Small intestine (tissue), 7 donors: ENCODE measurements at regions not wholly inside any gene's neighbourhood (a gene's known extent, or its start where the extent isn't known, plus 50 kb on each side); places are given as distances from the start of the nearest gene placed in this dataset.
"Not testable (repeated sequence)": the region's sequence is repeated elsewhere in the genome, so short reads cannot be mapped to it uniquely, and the experiment has no call there.

Experiments
- DNase-seq, 2 donors: peaks; one replicate each; pipeline versions ENCODE4 v3.0.0 to v3.0.0-alpha.2; 2013
- FAIRE-seq: peaks from 2 replicates; lab custom pipeline; 2012; peaks lifted over from hg19 to GRCh38; lab: Jason Lieb, UNC
- H3K27ac ChIP-seq, 3 donors: one replicate each; pipeline ENCODE4 v1.5.1; 2013; ENCODE audit warnings: low read length in 2 of 3, mild to moderate bottlenecking in 2 of 3, control low read depth in 1 of 3, inconsistent platforms in 1 of 3, low read depth in 1 of 3, moderate library complexity in 1 of 3
- H3K27me3 ChIP-seq, 3 donors: one replicate each; pipeline ENCODE4 v1.6.1; 2013; ENCODE audit warnings: low read length in 3 of 3, inconsistent platforms in 1 of 3; ENCODE audit not compliant: control insufficient read depth in 3 of 3, insufficient read depth in 3 of 3
- H3K36me3 ChIP-seq, 3 donors: one replicate each; pipeline ENCODE4 v1.6.1; 2013; ENCODE audit warnings: low read length in 3 of 3, inconsistent platforms in 1 of 3, low read depth in 1 of 3, mild to moderate bottlenecking in 1 of 3, moderate library complexity in 1 of 3; ENCODE audit not compliant: control insufficient read depth in 3 of 3, insufficient read depth in 2 of 3
- H3K4me1 ChIP-seq, 3 donors: one replicate each; pipeline ENCODE4 v1.6.1; 2013; ENCODE audit warnings: low read length in 2 of 3, inconsistent platforms in 1 of 3, low read depth in 1 of 3, mild to moderate bottlenecking in 1 of 3, moderate library complexity in 1 of 3; ENCODE audit not compliant: control insufficient read depth in 3 of 3, insufficient read depth in 2 of 3
- H3K4me3 ChIP-seq, 3 donors: one replicate each; pipeline ENCODE4 v1.5.1; 2013; ENCODE audit warnings: low read length in 3 of 3, control low read depth in 1 of 3, inconsistent platforms in 1 of 3, low read depth in 1 of 3, mild to moderate bottlenecking in 1 of 3, moderate library complexity in 1 of 3
- H3K9me3 ChIP-seq, 2 donors: one replicate each; pipeline ENCODE4 v1.6.1; 2013; ENCODE audit warnings: low read depth in 1 of 2, low read length in 1 of 2; ENCODE audit not compliant: control insufficient read depth in 2 of 2, insufficient read depth in 1 of 2
- WGBS, 3 donors: extraction: QIAGEN DNeasy Blood & Tissue Kit; methylation state at CpG; one replicate each; pipeline ENCODE4 v1.1.7; 2013; 5-methylcytosine and 5-hydroxymethylcytosine counted together
- donor health status: healthy with polysubstance abuse.
- donor health status: control.
- donor health status: control.
- donor health status: Bipolar disorder and iron deficiency.
- donor health status: healthy.

DNA sequence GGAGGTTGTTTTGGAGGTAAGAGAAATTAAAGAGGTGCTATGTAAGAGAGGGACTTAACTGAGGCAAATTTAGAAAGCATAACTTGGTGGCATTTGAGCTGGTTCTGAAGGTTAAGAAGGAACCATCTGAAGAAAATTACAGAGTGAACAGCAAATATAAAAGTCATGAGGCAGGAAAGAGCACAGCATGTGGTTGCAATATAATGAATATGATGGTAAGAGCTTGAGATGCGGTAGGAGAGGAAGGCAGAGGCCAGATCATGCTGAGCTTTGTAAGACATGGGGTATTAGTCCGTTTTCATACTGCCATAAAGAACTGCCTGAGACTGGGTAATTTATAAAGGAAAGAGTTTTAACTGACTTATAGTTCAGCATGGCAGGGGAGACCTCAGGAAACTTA, 279.1 kb downstream of the UTRN start:
- H3K36me3 ChIP-seq: peaks cover 0 to 4% (median 0%) of the 10 kb centered on the region in 3 donors
- WGBS, 3 donors: 94 to 100% (median 98%) methylated on average over 2 of the region's 2 CpGs
- no peaks in the 10 kb centered on the region for H3K27me3 ChIP-seq
- no peak for DNase-seq
- no peak overlapping the region for H3K4me3 ChIP-seq
- no peak for FAIRE-seq
- H3K4me1 ChIP-seq: no peaks in the 10 kb centered on the region
- H3K9me3 ChIP-seq: no peaks in the 10 kb centered on the region
- no peak overlapping the region for H3K27ac ChIP-seq

DNA sequence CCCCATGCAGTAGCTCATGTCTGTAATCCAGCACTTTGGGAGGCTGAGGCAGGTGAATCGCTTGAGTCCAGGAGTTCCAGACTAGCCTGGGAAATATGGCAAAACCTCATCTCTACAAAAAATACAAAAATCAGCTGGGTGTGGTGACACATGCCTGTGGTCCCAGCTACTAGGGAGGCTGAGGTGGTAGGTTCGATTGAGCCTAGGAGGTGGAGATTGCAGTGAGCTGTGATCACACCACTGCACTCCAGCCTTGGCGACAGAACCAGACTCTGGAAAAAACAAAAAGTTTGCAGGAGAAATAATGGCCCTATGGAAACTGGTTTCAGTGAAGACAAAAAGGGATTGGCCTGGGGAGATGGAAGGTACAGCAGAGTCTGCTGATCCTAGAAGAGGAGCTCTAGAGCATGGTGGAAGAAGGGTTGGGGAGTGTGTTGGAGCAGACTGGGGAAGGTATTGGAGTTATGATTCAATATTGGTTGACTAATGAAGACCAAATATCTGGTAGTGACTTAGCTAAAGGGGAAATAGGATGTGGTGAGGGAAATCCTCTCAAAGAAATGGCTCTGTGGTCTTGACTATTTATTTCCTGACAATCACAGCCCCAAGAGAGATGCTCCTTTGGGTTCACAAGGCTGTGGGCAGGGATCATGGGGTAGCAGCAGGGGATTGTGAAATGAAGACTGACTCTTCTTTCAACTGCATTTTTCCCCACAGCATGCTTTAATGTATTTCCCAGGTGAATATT, 281.9 kb downstream of the UTRN start:
- no peak for DNase-seq
- Histone ChIP-seq H3K9me3 (no peaks in the 10 kb centered on the region), H3K27me3 (no peaks in the 10 kb centered on the region), H3K4me1 (no peaks in the 10 kb centered on the region), H3K27ac (no peak overlapping the region), H3K4me3 (no peak overlapping the region), H3K36me3 (peaks cover 0 to 4% (median 0%) of the 10 kb centered on the region in 3 donors)
- FAIRE-seq: no peak
- 93 to 99% (median 93%) methylated on average over 3 of the region's 3 CpGs for WGBS, 3 donors

- no peak overlapping the region for H3K4me3 ChIP-seq
- H3K4me1 ChIP-seq: no peaks in the 10 kb centered on the region
- 93 to 96% (median 95%) methylated on average over 8 of the region's 8 CpGs for WGBS, 3 donors
- no peak overlapping the region for H3K27ac ChIP-seq
- no peaks in the 10 kb centered on the region for H3K9me3 ChIP-seq
- DNase-seq (no peak), FAIRE-seq (no peak)
- no peaks in the 10 kb centered on the region for H3K27me3 ChIP-seq
- peaks cover 0 to 4% (median 0%) of the 10 kb centered on the region in 3 donors for H3K36me3 ChIP-seq
Observed at GRCh38 chr6:144568241-144568640, 283.1 kb downstream of the UTRN start.

GRCh38 chr6:144572541-144572940, 287.4 kb downstream of the UTRN start:
- H3K4me1 ChIP-seq, H3K4me3 ChIP-seq, H3K27ac ChIP-seq, H3K27me3 ChIP-seq, H3K36me3 ChIP-seq, H3K9me3 ChIP-seq, FAIRE-seq, DNase-seq: not testable (repeated sequence)
- WGBS, 3 donors: 94 to 100% (median 100%) methylated on average over 1 of the region's 1 CpG

DNA sequence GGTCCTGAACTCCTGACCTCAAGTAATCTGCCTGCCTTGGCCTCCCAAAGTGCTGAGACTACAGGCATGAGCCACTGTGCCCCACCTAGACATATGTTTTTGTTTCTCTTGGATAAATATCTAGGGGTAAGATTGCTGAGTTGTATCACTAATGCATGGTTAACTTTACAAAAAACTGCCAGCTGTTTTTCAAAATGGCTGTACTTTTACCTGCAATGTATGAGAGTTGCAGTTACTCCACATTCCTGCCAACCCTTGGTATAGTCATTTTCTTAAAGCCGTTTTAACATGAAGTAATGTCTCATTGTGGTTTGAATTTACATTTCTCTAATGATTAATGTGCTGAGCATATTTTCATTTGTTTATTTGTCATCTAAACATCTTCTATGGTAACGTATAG, 289.7 kb downstream of the UTRN start:
- H3K27ac ChIP-seq: no peak overlapping the region
- 60 to 93% (median 66%) methylated on average over 2 of the region's 2 CpGs for WGBS, 3 donors
- H3K27me3 ChIP-seq: no peaks in the 10 kb centered on the region
- H3K9me3 ChIP-seq: no peaks in the 10 kb centered on the region
- FAIRE-seq (no peak), DNase-seq (no peak)
- H3K4me3 ChIP-seq: no peak overlapping the region
- H3K4me1 ChIP-seq: no peaks in the 10 kb centered on the region
- peaks cover 0 to 13% (median 0%) of the 10 kb centered on the region in 3 donors for H3K36me3 ChIP-seq

GRCh38 chr6:144575327-144575726, 290.2 kb downstream of the UTRN start:
- peak in 1 of 2 donors; percentile 16 for DNase-seq

GRCh38 chr6:144576871-144577270, 291.7 kb downstream of the UTRN start:
- no peak overlapping the region for H3K4me3 ChIP-seq
- 83 to 88% (median 87%) methylated on average over 6 of the region's 6 CpGs for WGBS, 3 donors
- H3K9me3 ChIP-seq: no peaks in the 10 kb centered on the region
- no peaks in the 10 kb centered on the region for H3K27me3 ChIP-seq
- DNase-seq (no peak), FAIRE-seq (no peak)
- H3K4me1 ChIP-seq: no peaks in the 10 kb centered on the region
- H3K27ac ChIP-seq: no peak overlapping the region
- H3K36me3 ChIP-seq: peaks cover 0 to 13% (median 0%) of the 10 kb centered on the region in 3 donors

More at GRCh38 chr6:144575327-144575726, 290.2 kb downstream of the UTRN start:
- Histone ChIP-seq H3K36me3 (peaks cover 0 to 13% (median 0%) of the 10 kb centered on the region in 3 donors), H3K4me3 (no peak overlapping the region), H3K27ac (no peak overlapping the region), H3K27me3 (no peaks in the 10 kb centered on the region), H3K9me3 (no peaks in the 10 kb centered on the region), H3K4me1 (no peaks in the 10 kb centered on the region)
- WGBS, 3 donors: 78 to 90% (median 82%) methylated on average over 3 of the region's 3 CpGs
- no peak for FAIRE-seq

DNA sequence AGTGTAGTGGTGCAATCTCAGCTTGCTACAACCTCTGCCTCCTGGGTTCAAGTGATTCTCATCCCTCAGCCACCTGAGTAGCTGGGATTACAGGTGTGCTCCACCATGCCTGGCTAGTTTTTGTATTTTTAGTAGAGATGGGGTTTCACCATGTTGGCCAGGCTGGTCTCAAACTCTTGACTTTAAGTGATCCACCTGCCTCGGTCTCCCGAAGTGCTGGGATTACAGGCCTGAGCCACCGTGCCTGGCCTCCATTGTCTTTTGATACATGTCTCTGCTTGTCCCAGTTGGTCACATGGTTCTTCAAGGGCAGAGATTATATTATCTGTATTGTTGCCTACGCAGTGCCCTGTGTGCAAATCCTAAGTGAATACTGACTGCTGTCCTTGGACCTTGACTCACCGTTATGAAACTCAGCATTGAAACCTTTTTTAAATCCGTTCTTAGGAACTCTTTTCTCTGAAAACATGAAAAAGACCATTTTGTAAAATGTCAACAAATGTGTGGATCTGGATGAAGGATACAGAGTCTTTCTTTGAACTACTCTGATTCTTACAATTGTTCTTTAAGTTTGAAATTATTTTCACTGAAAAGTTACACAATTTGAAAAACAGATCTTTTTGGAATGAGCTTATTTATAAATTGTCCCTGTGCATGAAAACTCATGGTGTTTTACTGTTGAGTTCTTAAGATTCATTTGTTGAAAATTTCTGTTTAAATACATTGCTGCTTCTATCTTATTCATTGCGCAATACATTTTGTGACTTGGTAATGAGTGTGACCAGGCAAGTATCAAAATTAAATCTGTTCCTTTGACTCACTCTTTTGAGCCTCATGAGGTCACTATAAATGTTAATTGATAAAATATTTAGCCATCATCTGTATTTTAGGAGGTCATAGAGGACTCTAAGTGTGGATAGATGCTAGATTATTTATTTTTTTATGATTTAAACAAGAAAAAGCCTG, 293.5 kb downstream of the UTRN start:
- Histone ChIP-seq H3K36me3 (peaks cover 0 to 11% (median 0%) of the 10 kb centered on the region in 3 donors), H3K27ac (no peak overlapping the region), H3K4me1 (no peaks in the 10 kb centered on the region), H3K4me3 (no peak overlapping the region), H3K9me3 (no peaks in the 10 kb centered on the region), H3K27me3 (no peaks in the 10 kb centered on the region)
- DNase-seq (no peak), FAIRE-seq (no peak)
- WGBS, 3 donors: 94 to 96% (median 95%) methylated on average over 7 of the region's 7 CpGs
